AG09309 (cell line): ENCODE measurements at regions not wholly inside any gene's neighbourhood (a gene's known extent, or its start where the extent isn't known, plus 50 kb on each side); places are given as distances from the start of the nearest gene placed in this dataset.

Experiments
- DNase-seq: peaks from one replicate; pipeline ENCODE4 v3.0.0-alpha.2; 2010; ENCODE audit warnings: low read depth
- H3K4me3 ChIP-seq: 2 replicates; pipeline ENCODE4 v1.5.1; 2011; ENCODE audit warnings: mild to moderate bottlenecking, low read depth, low read length, moderate library complexity; ENCODE audit not compliant: control insufficient read depth
- TF ChIP-seq, protein P1 (sequence below): IDR thresholded peaks from 2 replicates; pipeline ENCODE4 v1.5.1; 2011; ENCODE audit warnings: mild to moderate bottlenecking, low read depth, low read length, inconsistent platforms; ENCODE audit not compliant: insufficient read depth, control insufficient read depth; ENCODE audit errors: missing control alignments

DNA sequence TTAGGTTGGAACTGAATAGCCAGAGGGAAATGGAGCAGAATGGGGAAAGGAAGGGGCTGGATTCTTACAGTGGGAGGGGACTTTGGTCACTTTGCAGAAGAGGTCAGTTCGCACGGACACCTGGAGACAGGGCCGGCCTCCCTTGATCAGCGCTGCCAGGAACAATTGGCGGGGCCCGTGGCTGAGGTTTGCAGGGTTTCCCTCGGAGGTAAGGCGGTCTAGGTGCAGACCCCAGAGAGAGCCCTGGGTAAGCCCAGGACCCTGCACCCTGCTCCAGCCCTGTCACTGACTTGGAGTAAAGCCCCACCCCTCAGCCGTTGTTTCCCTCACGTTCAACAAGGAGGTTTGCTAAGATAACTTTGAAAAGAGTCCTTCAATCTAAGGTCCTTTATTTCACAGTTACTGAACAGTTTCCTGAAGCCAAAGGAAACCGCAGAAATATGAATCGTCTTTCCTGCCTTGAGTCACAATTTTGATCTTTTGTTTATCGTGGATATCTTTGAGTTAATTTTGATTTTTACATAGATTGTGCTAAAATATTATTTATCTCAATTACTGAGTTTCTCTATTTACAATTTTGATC is 231.4 kb upstream of the RTL1 start:
- no peak for DNase-seq
- TF ChIP-seq, protein P1, sequence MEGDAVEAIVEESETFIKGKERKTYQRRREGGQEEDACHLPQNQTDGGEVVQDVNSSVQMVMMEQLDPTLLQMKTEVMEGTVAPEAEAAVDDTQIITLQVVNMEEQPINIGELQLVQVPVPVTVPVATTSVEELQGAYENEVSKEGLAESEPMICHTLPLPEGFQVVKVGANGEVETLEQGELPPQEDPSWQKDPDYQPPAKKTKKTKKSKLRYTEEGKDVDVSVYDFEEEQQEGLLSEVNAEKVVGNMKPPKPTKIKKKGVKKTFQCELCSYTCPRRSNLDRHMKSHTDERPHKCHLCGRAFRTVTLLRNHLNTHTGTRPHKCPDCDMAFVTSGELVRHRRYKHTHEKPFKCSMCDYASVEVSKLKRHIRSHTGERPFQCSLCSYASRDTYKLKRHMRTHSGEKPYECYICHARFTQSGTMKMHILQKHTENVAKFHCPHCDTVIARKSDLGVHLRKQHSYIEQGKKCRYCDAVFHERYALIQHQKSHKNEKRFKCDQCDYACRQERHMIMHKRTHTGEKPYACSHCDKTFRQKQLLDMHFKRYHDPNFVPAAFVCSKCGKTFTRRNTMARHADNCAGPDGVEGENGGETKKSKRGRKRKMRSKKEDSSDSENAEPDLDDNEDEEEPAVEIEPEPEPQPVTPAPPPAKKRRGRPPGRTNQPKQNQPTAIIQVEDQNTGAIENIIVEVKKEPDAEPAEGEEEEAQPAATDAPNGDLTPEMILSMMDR, result no peak
- H3K4me3 ChIP-seq, result no peak overlapping the region

DNA sequence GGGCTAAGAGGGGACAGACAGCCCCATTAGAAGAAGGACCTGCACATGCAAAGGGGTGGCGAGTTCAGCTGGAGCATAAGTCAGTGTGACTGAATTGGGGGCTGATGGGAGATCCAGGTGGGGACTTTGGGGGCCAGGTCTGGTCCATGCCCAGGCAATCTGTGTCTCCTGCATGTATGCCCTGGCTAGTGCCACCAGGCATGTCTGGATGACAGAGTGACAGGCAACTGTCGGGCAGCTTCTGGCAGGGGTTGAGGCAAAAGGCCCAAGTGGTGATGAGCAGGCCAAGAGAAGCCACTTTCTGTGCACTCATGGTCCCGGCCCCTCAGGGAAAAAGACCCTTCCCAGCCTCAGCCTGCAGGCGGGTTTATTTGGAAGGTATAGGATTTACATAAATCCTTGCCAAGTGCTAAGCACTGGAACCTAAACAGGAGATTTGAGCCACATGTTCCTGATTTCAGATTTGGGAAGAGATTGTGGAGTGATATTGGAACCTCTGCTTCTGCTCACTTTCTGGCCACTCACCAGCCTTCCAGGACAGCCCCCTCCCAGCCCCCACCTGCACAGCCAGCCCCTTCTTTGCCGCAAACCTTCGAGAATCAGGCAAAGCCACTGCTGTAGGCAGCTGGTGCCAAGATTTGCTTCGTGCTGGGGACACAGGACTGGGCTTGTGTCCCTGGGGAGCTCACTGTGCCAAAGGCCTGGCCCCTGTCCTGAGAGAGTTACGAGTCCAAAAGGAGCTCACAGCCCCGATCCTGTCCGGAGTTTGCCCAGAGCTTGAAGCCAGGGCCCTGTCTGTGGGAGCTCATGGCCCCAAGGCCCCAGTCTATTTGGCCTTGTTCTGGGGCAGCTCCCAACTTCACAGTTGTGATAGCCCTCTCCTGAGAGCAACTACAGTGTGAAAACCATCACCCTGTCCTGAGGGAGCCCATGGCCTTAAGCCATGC is 232.5 kb upstream of the RTL1 start:
- no peak for DNase-seq
- no peak overlapping the region for H3K4me3 ChIP-seq
- TF ChIP-seq, protein P1, result no peak

DNA sequence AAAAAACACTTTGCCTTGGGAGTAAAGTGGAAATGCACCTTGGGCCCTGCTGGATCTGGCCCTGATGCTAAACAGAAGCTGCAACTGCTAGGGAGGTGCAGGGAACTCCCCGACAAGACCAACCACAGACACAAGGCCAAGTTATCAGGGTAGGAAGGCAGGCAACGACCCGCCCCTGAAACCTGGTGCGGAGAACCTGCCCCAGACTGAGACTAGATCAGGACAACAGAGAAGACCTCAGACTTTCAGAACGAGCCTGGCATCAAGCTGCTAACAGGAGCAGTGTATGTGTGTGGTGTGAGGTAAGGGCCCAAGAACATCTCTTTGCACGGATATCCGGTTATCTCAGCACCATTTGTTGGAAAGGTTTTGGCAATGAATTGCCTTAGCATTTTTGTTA is 233.7 kb upstream of the RTL1 start:
- TF ChIP-seq, protein P1, result no peak
- no peak for DNase-seq
- H3K4me3 ChIP-seq, result no peak overlapping the region

DNA sequence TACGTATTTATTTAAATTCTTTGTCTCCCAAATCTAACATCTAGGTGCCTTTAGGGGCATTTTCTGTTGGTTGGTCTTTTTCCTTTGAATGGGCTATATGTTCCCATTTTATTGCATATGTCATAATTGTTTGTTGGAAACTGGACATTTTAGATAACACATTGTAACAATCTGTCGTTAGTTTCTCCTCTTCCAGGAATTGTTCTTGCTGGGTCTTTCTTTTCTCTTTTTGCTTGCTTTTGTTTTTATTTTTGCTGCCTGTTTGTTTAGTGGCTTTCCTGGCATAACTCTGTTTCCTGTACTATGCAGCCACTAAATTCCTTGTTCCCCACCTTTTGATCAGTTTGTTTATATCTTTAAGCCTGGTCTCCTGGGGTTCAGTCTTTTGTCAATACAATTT is 244.3 kb upstream of the RTL1 start:
- TF ChIP-seq, protein P1, result no peak
- DNase-seq, result no peak
- no peak overlapping the region for H3K4me3 ChIP-seq

DNA sequence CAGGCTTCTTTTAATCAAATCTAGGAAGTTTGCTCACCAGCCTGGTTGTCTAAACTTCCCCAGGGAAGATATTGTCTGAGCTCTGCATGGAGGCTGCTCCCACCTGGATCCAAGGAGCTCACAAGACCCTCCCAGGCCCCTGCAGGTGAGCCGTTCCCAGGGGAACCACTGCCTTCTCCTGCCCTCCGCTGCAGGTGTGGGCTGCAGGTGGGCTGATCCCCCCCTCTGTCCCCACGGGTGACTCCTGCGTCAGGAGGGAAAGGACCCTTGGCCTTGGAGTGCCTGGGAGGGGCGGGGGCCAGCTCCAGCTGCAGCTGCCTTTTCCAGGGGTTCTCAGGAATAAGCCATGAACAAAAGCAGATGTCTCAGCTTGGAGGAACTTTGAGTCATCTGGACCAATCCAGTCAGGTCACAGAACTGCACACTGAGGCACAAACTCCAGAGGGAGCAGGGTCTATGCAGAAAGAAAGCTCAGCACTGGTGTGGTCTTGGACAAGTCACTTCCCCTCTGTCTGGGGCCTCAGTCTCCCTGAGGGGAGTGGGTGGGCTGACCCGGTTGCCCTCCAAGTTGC is 246.6 kb upstream of the RTL1 start:
- no peak overlapping the region for H3K4me3 ChIP-seq
- DNase-seq, result no peak
- TF ChIP-seq, protein P1, result no peak

DNA sequence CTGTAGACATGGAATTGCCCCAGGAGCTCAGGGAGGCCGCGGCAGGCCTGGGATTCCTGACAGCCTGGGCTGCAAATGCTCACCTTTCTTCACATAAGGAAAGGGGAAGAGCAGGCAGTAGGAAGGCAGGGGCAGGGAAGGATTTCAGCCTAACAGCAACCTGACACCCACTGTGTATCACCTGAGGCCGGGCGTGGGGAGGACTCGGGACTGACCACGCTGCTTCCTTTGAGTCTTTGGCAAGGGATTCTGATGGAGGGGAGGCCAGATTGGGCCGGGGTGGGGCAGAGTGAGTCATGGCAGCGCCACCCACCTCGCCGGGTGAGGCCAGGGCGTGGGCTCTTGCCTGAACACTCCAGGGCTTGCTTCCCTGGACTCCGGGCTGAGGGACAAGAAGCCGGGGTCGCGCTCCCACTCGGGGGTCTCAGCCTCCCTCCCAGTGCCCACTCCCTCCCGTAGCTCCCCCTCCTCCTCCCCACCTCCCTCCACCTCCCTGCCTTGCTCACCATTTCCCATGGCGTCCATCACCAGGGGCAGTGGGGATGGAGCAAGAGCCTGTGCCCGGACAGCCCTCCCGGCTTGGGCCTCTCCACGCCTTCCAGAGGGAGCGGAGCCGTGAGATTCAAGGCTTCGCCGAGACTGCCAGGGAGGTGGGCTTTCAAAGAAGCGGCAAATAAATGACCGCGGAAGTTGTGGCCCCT is 247.9 kb upstream of the RTL1 start:
- H3K4me3 ChIP-seq, result no peak overlapping the region
- TF ChIP-seq, protein P1, result no peak
- DNase-seq, result no peak
